CD4-positive, CD25-positive, alpha-beta regulatory T cell (primary cell): ENCODE measurements at regions not wholly inside any gene's neighbourhood (a gene's known extent, or its start where the extent isn't known, plus 50 kb on each side); places are given as distances from the start of the nearest gene placed in this dataset.

Source experiments
- ATAC-seq, 2 donors: fragments of 150-1000 bp; cut with Tn5 transposase; one replicate each; pipeline ENCODE4 v1.10.0; 2021; ENCODE audit warnings: low read depth in 2 of 2, moderate number of reproducible peaks in 2 of 2, moderate library complexity in 1 of 2
- DNase-seq, 3 donors: peaks; one replicate each; pipeline versions ENCODE4 v3.0.0 to v3.0.0-alpha.2; 2012 to 2022; ENCODE audit warnings: mixed read lengths in 1 of 3
- H3K27ac ChIP-seq: one replicate; pipeline ENCODE4 v1.7.0; 2013; ENCODE audit warnings: mild to moderate bottlenecking, low read length; ENCODE audit not compliant: insufficient read depth, poor library complexity, severe bottlenecking
- H3K27me3 ChIP-seq: one replicate; pipeline ENCODE4 v1.7.0; 2013; ENCODE audit warnings: low read length; ENCODE audit not compliant: control insufficient read depth, insufficient read depth
- H3K36me3 ChIP-seq: one replicate; pipeline ENCODE4 v1.7.0; 2013; ENCODE audit warnings: mild to moderate bottlenecking, low read length, moderate library complexity; ENCODE audit not compliant: control insufficient read depth, insufficient read depth
- H3K4me1 ChIP-seq: 2 replicates; pipeline ENCODE4 v1.7.0; 2013; ENCODE audit warnings: mild to moderate bottlenecking, low read length; ENCODE audit not compliant: insufficient read depth, control insufficient read depth, poor library complexity, severe bottlenecking
- H3K4me3 ChIP-seq: one replicate; pipeline ENCODE4 v1.7.0; 2013; ENCODE audit warnings: low read depth, mild to moderate bottlenecking, low read length, moderate library complexity
- H3K9me3 ChIP-seq, 2 experiments: 1 replicate in 1 of 2; 2 replicates in 1 of 2; pipeline ENCODE4 v1.7.0; 2013; ENCODE audit warnings: low read length in 2 of 2, mild to moderate bottlenecking in 1 of 2, moderate library complexity in 1 of 2; ENCODE audit not compliant: control insufficient read depth in 2 of 2
- H3K27ac Mint-ChIP-seq, 3 donors: one replicate each; pipeline ENCODE4 v1.8.0; 2020 to 2022; ENCODE audit warnings: mild to moderate bottlenecking in 3 of 3, mixed read lengths in 3 of 3, moderate library complexity in 2 of 3
- H3K27me3 Mint-ChIP-seq: one replicate; pipeline ENCODE4 v1.8.0; 2022; ENCODE audit warnings: mild to moderate bottlenecking, mixed read lengths
- H3K36me3 Mint-ChIP-seq: one replicate; pipeline ENCODE4 v1.8.0; 2020; ENCODE audit warnings: mixed read lengths
- H3K4me1 Mint-ChIP-seq, 4 donors: one replicate each; pipeline ENCODE4 v1.8.0; 2020 to 2022; ENCODE audit warnings: mixed read lengths in 4 of 4, mild to moderate bottlenecking in 1 of 4
- H3K4me3 Mint-ChIP-seq, 4 donors: one replicate each; pipeline ENCODE4 v1.8.0; 2020 to 2022; ENCODE audit warnings: mild to moderate bottlenecking in 4 of 4, mixed read lengths in 4 of 4, moderate library complexity in 3 of 4
- H3K9me3 Mint-ChIP-seq, 7 donors: one replicate each; pipeline ENCODE4 v1.8.0; 2020 to 2022; ENCODE audit warnings: mixed read lengths in 7 of 7, mild to moderate bottlenecking in 3 of 7, moderate library complexity in 2 of 7

DNA sequence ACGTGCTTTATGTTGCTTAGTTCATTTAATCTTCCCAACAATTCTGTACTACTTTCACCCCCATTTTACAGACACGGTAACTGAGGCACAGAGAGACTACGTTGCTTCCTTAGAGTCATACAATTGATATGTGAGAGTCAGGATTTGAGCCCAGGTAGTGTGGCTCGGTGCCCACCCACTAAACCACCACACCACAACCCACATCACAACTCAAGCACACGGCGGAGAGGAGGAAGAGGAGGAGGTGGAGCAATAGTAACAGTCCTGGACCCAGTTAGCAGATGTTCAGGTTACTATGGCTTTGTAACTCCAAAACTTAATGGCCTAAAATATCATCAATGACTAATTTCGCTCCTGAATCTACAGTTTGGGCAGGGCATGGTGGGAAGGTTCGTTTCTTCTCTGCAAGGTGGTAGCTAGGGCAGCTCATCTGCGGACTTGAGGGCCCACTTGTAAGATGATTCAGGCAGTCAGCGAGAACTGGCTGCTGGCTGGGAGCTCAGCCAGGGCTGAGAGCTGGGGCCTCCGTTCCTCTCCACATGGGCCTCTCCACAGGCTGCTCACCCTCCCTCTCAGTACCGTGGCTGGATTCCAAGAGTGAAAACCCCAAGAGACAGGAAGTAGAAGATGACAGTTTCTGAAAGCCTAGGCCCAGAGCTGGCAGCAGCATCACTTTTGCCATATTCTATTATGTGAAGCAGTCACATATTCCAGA lies 167.1 kb downstream of the ZFP36L2 start:
- peaks cover 21% of the 10 kb centered on the region for H3K4me1 ChIP-seq
- peak overlapping the region; percentile 59 for H3K4me3 ChIP-seq
- Mint-ChIP-seq H3K4me3 (peak overlapping the region in 3 of 4 donors; percentile 65 to 78 (median 66)), H3K27ac (peak overlapping the region; percentile 57 to 92 (median 92)), H3K9me3 (peaks cover 0 to 2% (median 0%) of the 10 kb centered on the region in 7 donors), H3K27me3 (no peaks in the 10 kb centered on the region), H3K36me3 (no peaks in the 10 kb centered on the region), H3K4me1 (peaks cover 11 to 31% (median 19%) of the 10 kb centered on the region in 4 donors)
- DNase-seq (peak in 2 of 3 donors; percentile 48 to 71), ATAC-seq (peak; percentile 66 to 77)
- no peaks in the 10 kb centered on the region for H3K36me3 ChIP-seq
- H3K9me3 ChIP-seq: no peaks in the 10 kb centered on the region
- no peaks in the 10 kb centered on the region for H3K27me3 ChIP-seq
- H3K27ac ChIP-seq: peak overlapping the region; percentile 47

DNA sequence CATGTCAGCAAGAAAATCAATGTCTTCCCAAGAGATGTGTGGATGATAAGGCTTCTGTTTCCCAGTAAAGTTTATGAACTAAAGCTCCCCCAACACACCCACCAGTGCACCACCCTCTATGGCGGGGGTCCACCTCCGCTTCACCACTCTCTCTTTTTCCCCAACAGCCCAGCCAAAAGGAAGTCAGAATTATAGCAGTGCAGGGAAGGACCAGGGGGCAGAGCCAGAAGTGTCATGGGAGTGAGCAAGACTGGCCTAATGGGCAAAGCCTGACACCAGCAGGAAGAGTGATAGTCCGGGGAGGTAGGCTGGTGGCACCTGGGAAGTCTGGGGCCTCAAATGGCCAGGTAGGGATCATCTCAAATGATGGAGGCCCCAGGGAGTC lies 167.7 kb downstream of the ZFP36L2 start:
- no peak overlapping the region for H3K27ac ChIP-seq
- H3K4me3 Mint-ChIP-seq: peak overlapping the region in 3 of 4 donors; percentile 18 to 78 (median 37)
- peak overlapping the region; percentile 56 to 93 (median 92) for H3K27ac Mint-ChIP-seq

DNA sequence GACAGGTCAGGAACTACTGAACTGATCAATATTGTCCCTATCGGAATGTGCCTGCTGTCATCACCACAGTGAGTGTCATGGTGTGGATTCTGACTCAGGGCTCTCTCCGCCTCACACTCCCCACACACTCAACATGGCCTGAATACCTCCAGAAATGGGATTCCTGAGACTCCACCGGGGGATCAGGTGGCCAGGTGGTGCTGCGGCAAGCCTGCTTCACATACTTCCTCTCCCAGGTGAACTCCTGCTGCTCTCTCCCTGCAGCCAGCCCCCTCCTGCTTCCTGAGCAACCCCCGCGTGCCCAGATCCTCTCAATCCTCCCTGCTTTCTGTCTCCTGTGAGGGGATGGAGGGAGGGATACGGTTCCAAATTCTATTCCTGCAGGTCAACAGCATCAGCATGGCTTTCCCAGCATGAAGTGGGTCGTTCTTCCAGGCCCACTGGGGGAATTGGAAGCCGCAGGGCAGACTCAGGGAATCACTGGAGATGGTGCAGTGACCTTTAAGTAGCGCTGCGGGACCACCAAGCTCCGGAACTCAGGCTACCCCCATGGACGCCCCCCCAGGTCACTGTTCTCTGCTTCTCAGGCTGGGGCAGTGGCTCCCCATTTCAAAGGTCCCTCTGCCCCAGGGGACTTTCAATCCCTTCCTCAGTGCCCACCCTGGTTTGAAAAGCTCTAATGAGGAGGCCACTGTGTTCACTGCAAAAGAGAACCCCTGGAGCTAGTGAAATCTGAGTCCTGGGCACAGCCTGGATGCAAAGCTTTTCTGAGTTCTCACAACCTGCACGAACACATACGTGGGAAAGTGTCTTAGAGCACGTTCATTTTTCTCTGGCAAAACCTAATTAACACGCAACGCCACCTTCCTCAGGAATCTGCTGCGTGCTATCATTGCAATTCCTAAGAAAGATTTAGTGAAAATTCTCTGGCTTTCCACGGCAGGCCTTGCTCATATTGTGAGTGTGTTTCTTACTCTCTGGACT lies 168.4 kb downstream of the ZFP36L2 start:
- Histone ChIP-seq H3K27me3 (no peaks in the 10 kb centered on the region), H3K36me3 (no peaks in the 10 kb centered on the region), H3K4me3 (no peak overlapping the region), H3K9me3 (no peaks in the 10 kb centered on the region), H3K27ac (no peak overlapping the region), H3K4me1 (peaks cover 21% of the 10 kb centered on the region)
- Mint-ChIP-seq H3K36me3 (no peaks in the 10 kb centered on the region), H3K27ac (peak overlapping the region; percentile 56 to 93 (median 92)), H3K27me3 (no peaks in the 10 kb centered on the region), H3K4me3 (peak overlapping the region in 1 of 4 donors; percentile 37), H3K9me3 (peaks cover 0 to 2% (median 0%) of the 10 kb centered on the region in 7 donors), H3K4me1 (peaks cover 11 to 31% (median 19%) of the 10 kb centered on the region in 4 donors)
- ATAC-seq (no peak), DNase-seq (no peak)

More for the DNA sequence above, 167.7 kb downstream of the ZFP36L2 start:
- Histone ChIP-seq H3K4me3 (no peak overlapping the region), H3K4me1 (peaks cover 21% of the 10 kb centered on the region), H3K27me3 (no peaks in the 10 kb centered on the region), H3K36me3 (no peaks in the 10 kb centered on the region), H3K9me3 (no peaks in the 10 kb centered on the region)
- no peaks in the 10 kb centered on the region for H3K36me3 Mint-ChIP-seq
- no peak for DNase-seq
- H3K9me3 Mint-ChIP-seq: peaks cover 0 to 2% (median 0%) of the 10 kb centered on the region in 7 donors
- no peak for ATAC-seq
- H3K4me1 Mint-ChIP-seq: peaks cover 11 to 31% (median 19%) of the 10 kb centered on the region in 4 donors
- no peaks in the 10 kb centered on the region for H3K27me3 Mint-ChIP-seq

DNA sequence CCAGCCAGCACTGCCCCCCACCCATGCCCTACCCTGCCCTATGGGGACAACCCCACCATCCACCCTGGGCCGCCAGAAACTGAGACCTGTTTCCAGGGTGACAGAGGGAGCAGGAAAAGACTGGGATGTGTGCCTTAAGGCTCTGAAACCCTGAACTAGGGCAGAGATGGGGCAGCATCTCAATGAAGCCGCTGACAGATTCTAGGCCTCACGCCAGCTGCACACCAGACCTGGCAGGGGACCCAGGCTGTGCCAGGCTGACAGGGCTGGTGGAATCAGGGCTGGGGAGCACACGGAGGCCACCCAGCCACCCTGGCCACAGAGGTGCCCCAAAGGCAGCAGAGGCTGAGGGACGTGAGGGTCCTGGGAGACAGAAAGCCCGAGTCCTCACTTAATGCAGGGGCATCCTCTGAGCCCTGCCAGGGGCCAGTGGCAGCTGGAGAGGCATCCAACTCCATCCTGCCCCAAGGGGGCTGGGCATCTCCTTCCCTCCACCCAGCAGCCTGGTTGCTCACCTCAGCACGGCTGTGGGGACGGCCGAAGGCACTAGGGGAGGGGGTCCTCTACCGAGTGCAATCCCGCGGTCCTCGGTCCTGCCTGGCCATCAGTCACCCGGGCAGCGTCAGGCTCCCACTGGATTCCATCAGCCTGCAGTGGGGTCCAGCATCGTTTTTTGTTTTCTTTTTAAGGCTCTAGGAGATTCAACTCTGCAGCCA lies 169.2 kb downstream of the ZFP36L2 start:
- Mint-ChIP-seq H3K4me3 (no peak overlapping the region), H3K36me3 (no peaks in the 10 kb centered on the region), H3K4me1 (peaks cover 10 to 31% (median 19%) of the 10 kb centered on the region in 4 donors), H3K9me3 (peaks cover 0 to 2% (median 0%) of the 10 kb centered on the region in 7 donors), H3K27me3 (no peaks in the 10 kb centered on the region), H3K27ac (no peak overlapping the region)
- peaks cover 21% of the 10 kb centered on the region for H3K4me1 ChIP-seq
- ATAC-seq (no peak), DNase-seq (no peak)
- no peaks in the 10 kb centered on the region for H3K36me3 ChIP-seq
- no peak overlapping the region for H3K4me3 ChIP-seq
- H3K27me3 ChIP-seq: no peaks in the 10 kb centered on the region
- H3K27ac ChIP-seq: no peak overlapping the region
- no peaks in the 10 kb centered on the region for H3K9me3 ChIP-seq

DNA sequence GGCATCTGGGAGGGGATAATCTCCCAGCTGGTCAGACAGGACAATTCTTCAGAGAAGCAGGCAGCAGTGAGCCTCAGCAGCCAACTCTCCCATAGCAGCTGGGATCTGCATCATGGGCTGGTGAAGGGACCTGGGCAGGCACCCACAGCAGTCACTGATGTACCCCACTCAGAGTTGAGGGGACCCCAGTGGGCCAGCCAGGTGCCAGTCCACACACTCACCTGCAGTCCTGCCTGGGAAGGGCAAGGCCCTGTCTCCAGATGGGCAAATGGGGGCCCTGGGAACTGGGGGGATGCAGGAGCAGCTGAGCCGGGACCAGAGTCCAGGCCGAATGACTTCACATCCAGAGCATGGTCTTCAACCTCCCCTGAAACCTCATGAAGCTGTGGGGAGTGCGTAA lies 170.4 kb downstream of the ZFP36L2 start:
- no peak for DNase-seq
- Mint-ChIP-seq H3K4me1 (peaks cover 7 to 38% (median 17%) of the 10 kb centered on the region in 4 donors), H3K27ac (no peak overlapping the region)

DNA sequence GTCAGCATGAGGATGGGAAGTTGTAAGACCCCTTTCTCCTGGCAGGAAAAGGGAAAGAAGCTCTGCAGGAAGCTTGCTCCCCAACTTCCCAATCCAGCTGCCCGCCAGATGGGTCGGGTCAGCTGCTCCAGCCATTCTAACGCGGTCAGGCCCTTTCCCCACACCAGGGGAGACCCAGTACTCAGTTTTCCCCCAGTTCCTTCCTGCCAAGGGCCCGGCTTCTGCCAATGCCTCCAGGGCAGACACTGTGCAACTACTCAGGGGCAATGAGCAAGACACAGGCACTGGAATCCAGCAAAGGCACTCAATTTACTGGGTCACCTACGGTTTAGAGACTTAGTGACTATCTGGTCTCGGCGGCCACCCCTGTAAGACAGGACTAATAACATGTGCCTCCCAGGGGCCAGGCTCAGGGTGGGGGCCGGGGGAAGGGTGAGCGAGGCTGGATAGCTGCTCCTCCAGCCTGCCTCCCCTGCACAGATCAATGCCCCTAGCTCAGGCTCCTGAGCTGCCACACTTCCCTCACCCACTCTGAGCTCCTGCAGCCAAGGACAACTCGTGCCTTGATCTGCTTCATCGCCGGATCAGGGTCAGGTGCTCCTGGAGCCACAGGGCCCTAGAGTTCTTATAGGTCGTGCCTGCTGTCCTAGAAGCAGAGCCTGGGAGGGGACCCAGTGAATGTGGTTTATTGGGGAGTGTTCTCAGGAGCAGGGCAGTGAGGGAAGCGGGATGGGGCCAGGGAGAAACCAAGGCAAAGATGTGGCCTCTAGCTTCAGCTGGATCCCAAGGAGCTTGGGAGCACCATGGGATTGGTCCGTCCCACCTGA lies 171.1 kb downstream of the ZFP36L2 start:
- Histone ChIP-seq H3K27ac (no peak overlapping the region), H3K36me3 (no peaks in the 10 kb centered on the region), H3K4me1 (peaks cover 19% of the 10 kb centered on the region), H3K4me3 (no peak overlapping the region), H3K9me3 (no peaks in the 10 kb centered on the region), H3K27me3 (no peaks in the 10 kb centered on the region)
- DNase-seq (no peak), ATAC-seq (no peak)
- H3K9me3 Mint-ChIP-seq: peaks cover 0 to 2% (median 0%) of the 10 kb centered on the region in 7 donors
- H3K27me3 Mint-ChIP-seq: no peaks in the 10 kb centered on the region
- H3K4me3 Mint-ChIP-seq: no peak overlapping the region
- H3K36me3 Mint-ChIP-seq: no peaks in the 10 kb centered on the region
- peaks cover 7 to 38% (median 15%) of the 10 kb centered on the region in 4 donors for H3K4me1 Mint-ChIP-seq
- peak overlapping the region in 1 of 3 donors; percentile 20 for H3K27ac Mint-ChIP-seq

More for the DNA sequence above, 170.4 kb downstream of the ZFP36L2 start:
- Histone ChIP-seq H3K4me1 (peaks cover 21% of the 10 kb centered on the region), H3K27ac (no peak overlapping the region), H3K36me3 (no peaks in the 10 kb centered on the region), H3K4me3 (no peak overlapping the region), H3K27me3 (no peaks in the 10 kb centered on the region), H3K9me3 (no peaks in the 10 kb centered on the region)
- H3K36me3 Mint-ChIP-seq: no peaks in the 10 kb centered on the region
- H3K27me3 Mint-ChIP-seq: no peaks in the 10 kb centered on the region
- H3K9me3 Mint-ChIP-seq: peaks cover 0 to 2% (median 0%) of the 10 kb centered on the region in 7 donors
- H3K4me3 Mint-ChIP-seq: no peak overlapping the region
- ATAC-seq: no peak
